ENCODE measurements at regions not wholly inside any gene's neighbourhood (a gene's known extent, or its start where the extent isn't known, plus 50 kb on each side); places are given as distances from the start of the nearest gene placed in this dataset.
"Not testable (repeated sequence)": the region's sequence is repeated elsewhere in the genome, so short reads cannot be mapped to it uniquely, and the experiment has no call there.

GRCh38 chr1:25171013-25171412 is 61.3 kb downstream of the SYF2 start:
- H3K4me3 Mint-ChIP-seq; POLR2A ChIA-PET; H3K27ac Mint-ChIP-seq; H3K36me3 Mint-ChIP-seq (ENCODE audit: low read depth); H3K9me3 Mint-ChIP-seq; H3K4me1 Mint-ChIP-seq; CTCF ChIA-PET; H3K27me3 Mint-ChIP-seq; DNase-seq: not testable (repeated sequence)

- no peak for DNase-seq
- no peak overlapping the region for H3K4me3 Mint-ChIP-seq
- no peak overlapping the region for H3K27ac Mint-ChIP-seq
- no peaks in the 10 kb centered on the region for H3K9me3 Mint-ChIP-seq
- ChIA-PET CTCF (no interaction called here), POLR2A (no interaction called here)
- no peaks in the 10 kb centered on the region for H3K4me1 Mint-ChIP-seq
- H3K27me3 Mint-ChIP-seq: no peaks in the 10 kb centered on the region
- H3K36me3 Mint-ChIP-seq (ENCODE audit: low read depth): no peaks in the 10 kb centered on the region
These were observed 61.9 kb downstream of the SYF2 start for GRCh38 chr1:25170439-25170838.

- H3K27ac Mint-ChIP-seq: no peak overlapping the region
- H3K36me3 Mint-ChIP-seq (ENCODE audit: low read depth): no peaks in the 10 kb centered on the region
- CTCF ChIA-PET: no interaction called here
- H3K4me1 Mint-ChIP-seq: no peaks in the 10 kb centered on the region
- POLR2A ChIA-PET: no interaction called here
- no peak for DNase-seq
- H3K4me3 Mint-ChIP-seq: no peak overlapping the region
- H3K27me3 Mint-ChIP-seq: peaks cover 3% of the 10 kb centered on the region
- H3K9me3 Mint-ChIP-seq: no peaks in the 10 kb centered on the region
These were observed 62.7 kb downstream of the SYF2 start for GRCh38 chr1:25169610-25170009.

GRCh38 chr1:25169168-25169567 is 63.1 kb downstream of the SYF2 start:
- peaks cover 6% of the 10 kb centered on the region for H3K27me3 Mint-ChIP-seq
- no peaks in the 10 kb centered on the region for H3K36me3 Mint-ChIP-seq (ENCODE audit: low read depth)
- no peaks in the 10 kb centered on the region for H3K9me3 Mint-ChIP-seq
- ChIA-PET CTCF (no interaction called here), POLR2A (no interaction called here)
- DNase-seq: no peak
- H3K27ac Mint-ChIP-seq: no peak overlapping the region
- no peaks in the 10 kb centered on the region for H3K4me1 Mint-ChIP-seq
- no peak overlapping the region for H3K4me3 Mint-ChIP-seq

- H3K4me1 Mint-ChIP-seq: no peaks in the 10 kb centered on the region
- peaks cover 8% of the 10 kb centered on the region for H3K27me3 Mint-ChIP-seq
- H3K4me3 Mint-ChIP-seq: no peak overlapping the region
- H3K36me3 Mint-ChIP-seq (ENCODE audit: low read depth): no peaks in the 10 kb centered on the region
- ChIA-PET POLR2A (no interaction called here), CTCF (interaction anchor here (0.5 kb wide), 1 partner anchor 1127 kb away, joined by 4 read pairs; no protein-coding TSS in a partner anchor)
- no peak overlapping the region for H3K27ac Mint-ChIP-seq
- no peaks in the 10 kb centered on the region for H3K9me3 Mint-ChIP-seq
- no peak for DNase-seq
These were observed 63.9 kb downstream of the SYF2 start for GRCh38 chr1:25168193-25169071.

GRCh38 chr1:25167269-25168192 is 64.8 kb downstream of the SYF2 start:
- Mint-ChIP-seq H3K27me3 (peaks cover 12% of the 10 kb centered on the region), H3K4me3 (no peak overlapping the region), H3K4me1 (no peaks in the 10 kb centered on the region), H3K9me3 (no peaks in the 10 kb centered on the region), H3K27ac (no peak overlapping the region), H3K36me3 (ENCODE audit: low read depth) (no peaks in the 10 kb centered on the region)
- ChIA-PET POLR2A (no interaction called here), CTCF (no interaction called here)
- DNase-seq: no peak

- Mint-ChIP-seq H3K4me3 (no peak overlapping the region), H3K27me3 (peaks cover 18% of the 10 kb centered on the region), H3K27ac (no peak overlapping the region), H3K36me3 (ENCODE audit: low read depth) (no peaks in the 10 kb centered on the region), H3K4me1 (no peaks in the 10 kb centered on the region), H3K9me3 (no peaks in the 10 kb centered on the region)
- DNase-seq: no peak
- CTCF ChIA-PET: no interaction called here
- POLR2A ChIA-PET: no interaction called here
These were observed 65.5 kb downstream of the SYF2 start for GRCh38 chr1:25166847-25167246.

- Mint-ChIP-seq H3K4me3 (no peak overlapping the region), H3K4me1 (no peaks in the 10 kb centered on the region), H3K36me3 (ENCODE audit: low read depth) (no peaks in the 10 kb centered on the region), H3K9me3 (no peaks in the 10 kb centered on the region), H3K27ac (no peak overlapping the region), H3K27me3 (peaks cover 38% of the 10 kb centered on the region)
- ChIA-PET CTCF (no interaction called here), POLR2A (no interaction called here)
- DNase-seq: no peak
These were observed 68.3 kb downstream of the SYF2 start for GRCh38 chr1:25163986-25164385.

- POLR2A ChIA-PET: no interaction called here
These were observed 70.3 kb downstream of the SYF2 start for GRCh38 chr1:25161981-25162380.

GRCh38 chr1:25157846-25158245 is 74.5 kb downstream of the SYF2 start:
- DNase-seq: no peak
- Mint-ChIP-seq H3K27me3 (peaks cover 57% of the 10 kb centered on the region), H3K4me1 (no peaks in the 10 kb centered on the region), H3K36me3 (ENCODE audit: low read depth) (no peaks in the 10 kb centered on the region), H3K9me3 (no peaks in the 10 kb centered on the region), H3K4me3 (no peak overlapping the region), H3K27ac (no peak overlapping the region)
- ChIA-PET CTCF (no interaction called here), POLR2A (no interaction called here)

More at GRCh38 chr1:25161981-25162380, 70.3 kb downstream of the SYF2 start:
- H3K4me1 Mint-ChIP-seq: no peaks in the 10 kb centered on the region
- H3K27me3 Mint-ChIP-seq: peaks cover 46% of the 10 kb centered on the region
- no peaks in the 10 kb centered on the region for H3K9me3 Mint-ChIP-seq
- DNase-seq: no peak
- no peaks in the 10 kb centered on the region for H3K36me3 Mint-ChIP-seq (ENCODE audit: low read depth)
- CTCF ChIA-PET: no interaction called here
- no peak overlapping the region for H3K27ac Mint-ChIP-seq
- no peak overlapping the region for H3K4me3 Mint-ChIP-seq

- CTCF ChIA-PET: interaction anchor here (1.4 to 4.2 kb wide), 2 partner anchors 12 to 303 kb away, joined by 3 to 20 read pairs; no protein-coding TSS in a partner anchor
- peaks cover 56% of the 10 kb centered on the region for H3K27me3 Mint-ChIP-seq
These were observed 81.3 kb downstream of the SYF2 start for GRCh38 chr1:25150985-25151495.

GRCh38 chr1:25148673-25149300 is 83.5 kb downstream of the SYF2 start:
- Mint-ChIP-seq H3K4me3 (no peak overlapping the region), H3K9me3 (no peaks in the 10 kb centered on the region), H3K27ac (no peak overlapping the region), H3K27me3 (peaks cover 47% of the 10 kb centered on the region), H3K36me3 (ENCODE audit: low read depth) (no peaks in the 10 kb centered on the region), H3K4me1 (peaks cover 4% of the 10 kb centered on the region)
- CTCF ChIA-PET: interaction anchor here (0.7 to 4.2 kb wide), 8 partner anchors 12 to 460 kb away, joined by 3 to 20 read pairs (median 3); no protein-coding TSS in a partner anchor
- POLR2A ChIA-PET: no interaction called here
- DNase-seq: peak; percentile 26

More at GRCh38 chr1:25150985-25151495, 81.3 kb downstream of the SYF2 start:
- Mint-ChIP-seq H3K9me3 (no peaks in the 10 kb centered on the region), H3K36me3 (ENCODE audit: low read depth) (no peaks in the 10 kb centered on the region), H3K4me3 (no peak overlapping the region), H3K27ac (no peak overlapping the region), H3K4me1 (peaks cover 4% of the 10 kb centered on the region)
- DNase-seq: no peak
- POLR2A ChIA-PET: no interaction called here

GRCh38 chr1:25146451-25146855 is 85.8 kb downstream of the SYF2 start:
- DNase-seq: no peak
- H3K4me1 Mint-ChIP-seq: peaks cover 4% of the 10 kb centered on the region
- ChIA-PET POLR2A (no interaction called here), CTCF (no interaction called here)
- H3K9me3 Mint-ChIP-seq: no peaks in the 10 kb centered on the region
- H3K27me3 Mint-ChIP-seq: peaks cover 48% of the 10 kb centered on the region
- no peaks in the 10 kb centered on the region for H3K36me3 Mint-ChIP-seq (ENCODE audit: low read depth)
- no peak overlapping the region for H3K4me3 Mint-ChIP-seq
- H3K27ac Mint-ChIP-seq: no peak overlapping the region
